ENCODE measurements at regions not wholly inside any gene's neighbourhood (a gene's known extent, or its start where the extent isn't known, plus 50 kb on each side); places are given as distances from the start of the nearest gene placed in this dataset.
"Not testable (repeated sequence)": the region's sequence is repeated elsewhere in the genome, so short reads cannot be mapped to it uniquely, and the experiment has no call there.

DNA sequence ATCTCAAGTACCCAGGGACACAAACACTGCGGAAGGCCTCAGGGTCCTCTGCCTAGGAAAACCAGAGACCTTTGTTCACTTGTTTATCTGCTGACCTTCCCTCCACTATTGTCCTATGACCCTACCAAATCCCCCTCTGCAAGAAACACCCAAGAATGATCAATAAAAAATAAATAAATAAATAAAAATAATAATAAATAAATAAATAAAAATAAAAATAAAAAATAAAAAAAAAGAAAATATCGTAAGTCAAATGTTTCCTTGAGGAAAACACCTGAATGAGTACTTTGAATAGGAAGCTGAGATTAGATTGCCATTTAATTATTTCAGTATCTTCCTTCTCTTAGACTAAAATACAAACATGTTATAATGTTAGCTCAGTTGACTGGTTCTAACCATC is 551.0 kb downstream of the FAM181B start:
- not testable (repeated sequence) for DNase-seq; H3K9me3 Mint-ChIP-seq; ATAC-seq; H3K27me3 Mint-ChIP-seq (ENCODE audit: low read depth); H3K4me3 Mint-ChIP-seq; H3K36me3 Mint-ChIP-seq (ENCODE audit: insufficient read depth); H3K4me1 Mint-ChIP-seq (ENCODE audit: low read depth)

DNA sequence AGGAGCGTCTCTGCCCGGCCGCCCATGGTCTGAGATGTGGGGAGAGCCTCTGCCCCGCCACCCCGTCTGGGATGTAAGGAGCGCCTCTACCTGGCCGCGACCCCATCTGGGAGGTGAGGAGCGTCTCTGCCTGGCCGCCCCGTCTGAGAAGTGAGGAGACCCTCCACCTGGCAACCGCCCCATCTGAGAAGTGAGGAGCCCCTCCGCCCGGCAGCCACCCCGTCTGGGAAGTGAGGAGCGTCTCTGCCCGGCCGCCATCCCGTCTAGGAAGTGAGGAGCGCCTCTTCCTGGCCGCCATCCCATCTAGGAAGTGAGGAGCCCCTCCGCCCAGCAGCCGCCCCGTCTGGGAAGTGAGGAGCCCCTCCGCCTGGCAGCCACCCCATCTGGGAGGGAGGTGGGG is 551.9 kb downstream of the FAM181B start:
- not testable (repeated sequence) for H3K9me3 Mint-ChIP-seq; H3K36me3 Mint-ChIP-seq (ENCODE audit: insufficient read depth); DNase-seq; H3K4me1 Mint-ChIP-seq (ENCODE audit: low read depth); H3K4me3 Mint-ChIP-seq; ATAC-seq; H3K27me3 Mint-ChIP-seq (ENCODE audit: low read depth)

- Mint-ChIP-seq H3K27me3 (ENCODE audit: low read depth) (no peaks in the 10 kb centered on the region), H3K4me1 (ENCODE audit: low read depth) (no peaks in the 10 kb centered on the region), H3K36me3 (ENCODE audit: insufficient read depth) (no peaks in the 10 kb centered on the region), H3K4me3 (no peak overlapping the region), H3K9me3 (no peaks in the 10 kb centered on the region)
- ATAC-seq = no peak
- no peak for DNase-seq
Observed at GRCh38 chr11:82176945-82177344, 556.7 kb downstream of the FAM181B start.

DNA sequence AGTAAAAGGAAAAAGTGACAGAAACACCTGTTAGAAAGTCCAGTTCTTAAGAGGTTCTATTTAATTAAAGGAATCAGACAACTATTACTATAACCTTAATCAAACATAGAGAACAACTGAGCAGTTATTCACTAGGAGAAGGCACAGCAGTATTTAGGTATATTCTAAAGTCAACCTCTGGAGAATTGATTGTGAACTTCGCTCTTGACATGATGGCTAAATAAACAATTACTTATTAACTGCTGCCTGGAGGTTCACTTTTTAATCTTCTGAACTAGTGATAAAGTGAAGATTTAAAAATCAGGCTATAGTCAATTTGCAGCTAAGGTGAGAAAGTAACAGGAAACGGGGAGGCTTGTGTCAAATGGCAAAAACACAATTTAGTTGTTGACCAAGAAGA is 557.3 kb downstream of the FAM181B start:
- Mint-ChIP-seq H3K9me3 (no peaks in the 10 kb centered on the region), H3K4me3 (no peak overlapping the region), H3K36me3 (ENCODE audit: insufficient read depth) (no peaks in the 10 kb centered on the region), H3K4me1 (ENCODE audit: low read depth) (no peaks in the 10 kb centered on the region), H3K27me3 (ENCODE audit: low read depth) (no peaks in the 10 kb centered on the region)
- DNase-seq (no peak), ATAC-seq (no peak)

DNA sequence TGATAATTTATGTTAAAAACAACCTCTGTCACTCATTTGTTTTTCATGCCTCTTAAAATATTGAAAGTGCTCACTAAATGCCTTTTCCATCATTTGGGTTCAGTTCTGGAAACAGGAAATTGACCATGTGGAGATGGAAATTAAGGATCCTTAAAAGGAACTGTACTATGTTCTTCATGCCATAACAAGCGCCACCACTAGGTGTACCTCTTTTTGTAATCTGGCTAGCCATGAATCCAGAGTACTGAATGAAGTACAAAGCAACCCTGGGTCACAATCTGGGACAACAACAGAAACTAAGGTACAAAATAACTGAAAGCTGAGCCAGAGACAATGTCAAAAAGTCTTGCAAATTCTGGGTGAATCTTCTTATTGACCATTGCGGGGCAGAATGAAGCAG is 559.1 kb downstream of the FAM181B start:
- Mint-ChIP-seq H3K27me3 (ENCODE audit: low read depth) (no peaks in the 10 kb centered on the region), H3K9me3 (no peaks in the 10 kb centered on the region), H3K4me1 (ENCODE audit: low read depth) (no peaks in the 10 kb centered on the region), H3K4me3 (no peak overlapping the region), H3K36me3 (ENCODE audit: insufficient read depth) (no peaks in the 10 kb centered on the region)
- ATAC-seq (no peak), DNase-seq (no peak)

DNA sequence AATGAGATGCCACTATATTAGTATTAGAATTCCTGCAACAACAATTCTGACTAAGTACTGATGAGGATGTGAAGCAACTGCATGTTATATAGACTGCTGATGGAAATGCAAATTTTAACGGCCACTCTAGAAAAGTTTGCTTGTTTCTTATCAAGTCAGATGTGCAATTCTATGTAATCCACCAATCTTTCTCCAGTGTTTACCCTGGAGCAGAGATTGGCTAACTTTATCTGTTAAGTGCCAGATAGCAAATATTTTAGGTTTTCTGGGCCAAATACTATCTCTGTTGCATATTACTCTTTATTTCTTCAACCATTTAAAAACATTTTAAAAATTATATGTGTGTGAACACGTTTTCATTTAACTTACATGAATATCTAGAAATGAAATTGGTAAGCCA is 586.9 kb downstream of the FAM181B start:
- Mint-ChIP-seq H3K4me1 (ENCODE audit: low read depth) (no peaks in the 10 kb centered on the region), H3K9me3 (no peaks in the 10 kb centered on the region), H3K36me3 (ENCODE audit: insufficient read depth) (no peaks in the 10 kb centered on the region), H3K27me3 (ENCODE audit: low read depth) (no peaks in the 10 kb centered on the region), H3K4me3 (no peak overlapping the region)
- no peak for ATAC-seq
- no peak for DNase-seq

DNA sequence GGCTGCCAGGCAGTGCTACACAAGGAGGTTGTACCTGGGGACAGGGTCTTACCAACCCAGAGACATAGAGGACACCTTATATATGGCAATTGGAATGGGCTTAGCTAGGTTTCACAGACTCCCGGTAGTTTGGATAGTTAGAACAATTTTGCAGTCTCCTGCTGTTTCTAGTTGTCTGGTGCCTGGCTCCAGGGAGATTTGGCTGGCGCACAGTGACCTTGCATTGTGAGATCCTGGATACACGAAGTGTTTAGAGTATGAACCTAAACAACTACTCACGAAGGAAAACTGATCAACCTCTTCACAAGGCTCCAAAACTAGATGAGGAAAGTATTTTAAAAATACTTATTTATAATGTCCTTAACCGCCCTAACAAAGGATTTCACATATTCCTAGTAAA is 614.7 kb downstream of the FAM181B start:
- Mint-ChIP-seq H3K4me3 (no peak overlapping the region), H3K9me3 (no peaks in the 10 kb centered on the region), H3K4me1 (ENCODE audit: low read depth) (no peaks in the 10 kb centered on the region), H3K36me3 (ENCODE audit: insufficient read depth) (peaks cover 2% of the 10 kb centered on the region), H3K27me3 (ENCODE audit: low read depth) (peaks cover 18% of the 10 kb centered on the region)
- no peak for ATAC-seq
- no peak for DNase-seq

GRCh38 chr11:82117362-82117761 is 616.3 kb downstream of the FAM181B start:
- DNase-seq (no peak), ATAC-seq (no peak)
- no peaks in the 10 kb centered on the region for H3K4me1 Mint-ChIP-seq (ENCODE audit: low read depth)
- H3K4me3 Mint-ChIP-seq = no peak overlapping the region
- H3K27me3 Mint-ChIP-seq (ENCODE audit: low read depth) = peaks cover 18% of the 10 kb centered on the region
- peaks cover 2% of the 10 kb centered on the region for H3K36me3 Mint-ChIP-seq (ENCODE audit: insufficient read depth)
- H3K9me3 Mint-ChIP-seq = no peaks in the 10 kb centered on the region

- Mint-ChIP-seq H3K4me1 (ENCODE audit: low read depth) (no peaks in the 10 kb centered on the region), H3K27me3 (ENCODE audit: low read depth) (no peaks in the 10 kb centered on the region), H3K4me3 (no peak overlapping the region), H3K9me3 (no peaks in the 10 kb centered on the region), H3K36me3 (ENCODE audit: insufficient read depth) (no peaks in the 10 kb centered on the region)
- ATAC-seq (no peak), DNase-seq (no peak)
Observed at GRCh38 chr11:82105331-82105998, 628.2 kb downstream of the FAM181B start.

GRCh38 chr11:82092904-82093303 is 640.8 kb downstream of the FAM181B start:
- ATAC-seq = no peak
- H3K4me1 Mint-ChIP-seq (ENCODE audit: low read depth) = no peaks in the 10 kb centered on the region
- H3K27me3 Mint-ChIP-seq (ENCODE audit: low read depth) = peaks cover 2% of the 10 kb centered on the region
- no peaks in the 10 kb centered on the region for H3K36me3 Mint-ChIP-seq (ENCODE audit: insufficient read depth)
- H3K9me3 Mint-ChIP-seq = no peaks in the 10 kb centered on the region
- DNase-seq = no peak
- no peak overlapping the region for H3K4me3 Mint-ChIP-seq

DNA sequence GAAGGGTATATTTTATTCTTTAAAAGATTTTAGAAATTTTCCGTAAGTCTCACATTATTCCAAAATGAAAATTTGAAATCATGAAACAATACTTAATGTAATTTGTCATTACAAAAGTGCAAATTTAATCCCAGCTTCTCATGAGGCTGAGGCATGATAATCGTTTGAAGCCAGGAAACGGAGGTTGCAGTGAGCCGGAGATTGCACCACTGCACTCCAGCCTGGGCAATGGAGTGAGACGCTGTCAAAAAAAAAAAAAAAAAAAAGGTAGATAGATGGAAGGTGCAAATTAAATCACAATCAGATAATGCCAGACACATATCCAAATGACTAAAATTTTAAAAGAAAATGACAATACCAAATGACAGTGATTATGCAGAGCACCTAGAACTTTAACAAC is 644.2 kb downstream of the FAM181B start:
- H3K4me3 Mint-ChIP-seq = no peak overlapping the region
- H3K4me1 Mint-ChIP-seq (ENCODE audit: low read depth) = no peaks in the 10 kb centered on the region
- no peaks in the 10 kb centered on the region for H3K36me3 Mint-ChIP-seq (ENCODE audit: insufficient read depth)
- ATAC-seq (no peak), DNase-seq (no peak)
- H3K9me3 Mint-ChIP-seq = no peaks in the 10 kb centered on the region
- peaks cover 4% of the 10 kb centered on the region for H3K27me3 Mint-ChIP-seq (ENCODE audit: low read depth)

DNA sequence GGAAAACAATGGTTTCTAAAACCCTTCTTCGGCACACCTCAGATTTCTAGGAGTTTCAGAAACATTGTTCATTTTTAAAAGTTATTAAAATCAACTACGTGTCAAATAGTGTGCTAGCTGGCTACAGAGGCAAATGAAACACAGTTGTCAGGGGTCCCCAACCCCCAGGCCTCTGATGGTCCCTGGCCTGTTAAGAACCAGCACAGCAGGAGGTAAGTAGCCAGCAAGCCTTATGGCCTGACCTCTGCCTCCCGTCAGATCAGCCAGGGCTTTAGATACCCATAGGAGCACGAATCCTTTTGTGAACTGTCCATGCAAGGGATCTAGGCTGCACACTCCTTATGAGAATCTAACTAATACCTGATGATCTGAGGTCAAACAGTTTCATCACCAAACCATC is 648.2 kb downstream of the FAM181B start:
- Mint-ChIP-seq H3K4me3 (no peak overlapping the region), H3K9me3 (no peaks in the 10 kb centered on the region), H3K27me3 (ENCODE audit: low read depth) (peaks cover 2% of the 10 kb centered on the region), H3K36me3 (ENCODE audit: insufficient read depth) (no peaks in the 10 kb centered on the region), H3K4me1 (ENCODE audit: low read depth) (no peaks in the 10 kb centered on the region)
- no peak for ATAC-seq
- no peak for DNase-seq

- ATAC-seq (no peak), DNase-seq (no peak)
- Mint-ChIP-seq H3K4me3 (no peak overlapping the region), H3K9me3 (no peaks in the 10 kb centered on the region), H3K4me1 (ENCODE audit: low read depth) (no peaks in the 10 kb centered on the region), H3K36me3 (ENCODE audit: insufficient read depth) (no peaks in the 10 kb centered on the region), H3K27me3 (ENCODE audit: low read depth) (peaks cover 2% of the 10 kb centered on the region)
Observed at GRCh38 chr11:82082976-82083375, 650.7 kb downstream of the FAM181B start.

- Mint-ChIP-seq H3K27me3 (ENCODE audit: low read depth) (peaks cover under 1% of the 10 kb centered on the region), H3K9me3 (no peaks in the 10 kb centered on the region), H3K4me1 (ENCODE audit: low read depth) (no peaks in the 10 kb centered on the region), H3K36me3 (ENCODE audit: insufficient read depth) (no peaks in the 10 kb centered on the region), H3K4me3 (no peak overlapping the region)
- DNase-seq = no peak
- ATAC-seq = no peak
Observed at GRCh38 chr11:82080160-82080559, 653.5 kb downstream of the FAM181B start.

GRCh38 chr11:82076126-82076525 is 657.5 kb downstream of the FAM181B start:
- H3K36me3 Mint-ChIP-seq (ENCODE audit: insufficient read depth) = no peaks in the 10 kb centered on the region
- H3K4me3 Mint-ChIP-seq = no peak overlapping the region
- no peaks in the 10 kb centered on the region for H3K9me3 Mint-ChIP-seq
- DNase-seq (no peak), ATAC-seq (no peak)
- H3K27me3 Mint-ChIP-seq (ENCODE audit: low read depth) = no peaks in the 10 kb centered on the region
- H3K4me1 Mint-ChIP-seq (ENCODE audit: low read depth) = no peaks in the 10 kb centered on the region

DNA sequence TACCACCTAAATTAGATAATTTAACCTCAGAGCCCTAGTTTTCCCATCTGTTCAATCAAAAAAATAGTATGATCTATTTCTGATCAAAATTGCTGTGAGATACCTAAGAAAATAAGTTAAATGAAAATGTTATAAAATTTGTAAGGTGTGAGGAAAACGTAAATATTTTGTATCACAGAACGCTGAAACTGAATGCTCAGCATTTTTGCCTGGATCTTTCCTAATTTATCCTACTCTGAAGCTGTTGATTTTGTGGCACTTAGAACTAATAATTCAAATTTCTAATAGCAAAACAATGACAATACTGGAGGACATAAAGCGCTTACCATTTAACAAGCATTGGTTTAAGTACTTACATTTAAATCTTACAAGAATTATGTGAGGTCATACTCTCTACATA is 674.2 kb downstream of the FAM181B start:
- no peak for DNase-seq
- no peak overlapping the region for H3K4me3 Mint-ChIP-seq
- H3K36me3 Mint-ChIP-seq (ENCODE audit: insufficient read depth) = no peaks in the 10 kb centered on the region
- no peaks in the 10 kb centered on the region for H3K9me3 Mint-ChIP-seq
- no peaks in the 10 kb centered on the region for H3K4me1 Mint-ChIP-seq (ENCODE audit: low read depth)
- ATAC-seq = no peak
- H3K27me3 Mint-ChIP-seq (ENCODE audit: low read depth) = no peaks in the 10 kb centered on the region

Measured in activated T-cell treated with anti-CD3 and anti-CD28 coated beads, Interleukin-2, amount 50 U/mL, for 4 hours (primary cell).